ENCODE measurements at regions not wholly inside any gene's neighbourhood (a gene's known extent, or its start where the extent isn't known, plus 50 kb on each side); places are given as distances from the start of the nearest gene placed in this dataset.

DNA sequence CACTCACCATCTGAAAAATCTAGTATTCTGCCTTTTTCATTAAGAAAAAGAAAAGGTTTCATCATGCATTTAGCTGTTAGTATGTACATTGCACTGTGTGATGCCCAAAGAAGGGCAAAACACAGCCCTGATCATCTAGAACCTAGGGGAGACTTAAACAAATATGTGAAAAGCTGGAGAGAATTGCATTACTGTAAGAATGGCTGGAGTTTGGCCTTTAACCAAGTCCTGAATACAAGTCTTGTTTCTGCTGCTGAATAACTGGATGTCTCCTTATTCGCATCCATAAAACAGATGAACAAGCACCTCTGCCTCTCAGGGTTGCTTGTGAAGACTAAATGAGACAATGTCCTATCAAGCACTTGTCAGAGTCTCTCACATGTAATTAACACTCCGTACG lies 233.4 kb upstream of the LRTM1 start:
- TF ChIP-seq, protein P1, sequence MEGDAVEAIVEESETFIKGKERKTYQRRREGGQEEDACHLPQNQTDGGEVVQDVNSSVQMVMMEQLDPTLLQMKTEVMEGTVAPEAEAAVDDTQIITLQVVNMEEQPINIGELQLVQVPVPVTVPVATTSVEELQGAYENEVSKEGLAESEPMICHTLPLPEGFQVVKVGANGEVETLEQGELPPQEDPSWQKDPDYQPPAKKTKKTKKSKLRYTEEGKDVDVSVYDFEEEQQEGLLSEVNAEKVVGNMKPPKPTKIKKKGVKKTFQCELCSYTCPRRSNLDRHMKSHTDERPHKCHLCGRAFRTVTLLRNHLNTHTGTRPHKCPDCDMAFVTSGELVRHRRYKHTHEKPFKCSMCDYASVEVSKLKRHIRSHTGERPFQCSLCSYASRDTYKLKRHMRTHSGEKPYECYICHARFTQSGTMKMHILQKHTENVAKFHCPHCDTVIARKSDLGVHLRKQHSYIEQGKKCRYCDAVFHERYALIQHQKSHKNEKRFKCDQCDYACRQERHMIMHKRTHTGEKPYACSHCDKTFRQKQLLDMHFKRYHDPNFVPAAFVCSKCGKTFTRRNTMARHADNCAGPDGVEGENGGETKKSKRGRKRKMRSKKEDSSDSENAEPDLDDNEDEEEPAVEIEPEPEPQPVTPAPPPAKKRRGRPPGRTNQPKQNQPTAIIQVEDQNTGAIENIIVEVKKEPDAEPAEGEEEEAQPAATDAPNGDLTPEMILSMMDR (IDR thresholded peaks at IDR 0.05), result no peak

DNA sequence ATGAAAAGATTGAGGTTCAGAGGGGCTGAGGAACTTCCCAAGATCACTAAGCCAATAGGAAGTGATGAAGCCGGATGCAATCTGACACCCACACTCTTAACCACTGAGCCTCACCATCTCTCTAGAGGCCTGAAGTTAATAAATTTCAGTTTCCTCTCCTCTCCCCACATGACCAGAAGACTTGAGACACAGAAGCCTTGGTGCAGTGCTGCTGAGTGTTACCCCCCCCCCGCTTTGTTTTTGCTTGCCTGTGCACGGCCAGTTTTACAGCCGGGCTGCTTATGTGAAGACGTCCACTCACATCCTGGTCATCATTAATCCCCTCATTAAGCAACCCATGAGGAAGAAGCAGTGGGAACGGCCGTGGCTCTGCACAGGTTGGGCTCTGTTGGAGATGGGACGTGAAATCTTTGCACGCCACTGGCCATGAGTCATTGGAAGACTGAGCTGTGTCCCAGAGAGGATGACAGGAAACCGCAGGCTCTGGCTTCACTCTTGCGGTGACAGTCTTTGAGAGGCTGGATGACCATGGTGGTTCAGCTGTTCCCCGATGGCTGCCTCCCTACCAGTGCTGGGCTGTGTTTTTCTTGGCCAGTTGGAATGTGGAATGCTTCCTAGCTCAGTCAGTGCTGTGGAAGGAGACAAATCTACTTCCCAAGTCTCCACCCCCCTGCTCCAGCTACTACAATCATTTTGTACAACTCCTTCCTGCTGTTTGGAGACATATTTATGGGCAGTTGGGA lies 232.6 kb upstream of the LRTM1 start:
- TF ChIP-seq, protein P1 (IDR thresholded peaks at IDR 0.05), result no peak

DNA sequence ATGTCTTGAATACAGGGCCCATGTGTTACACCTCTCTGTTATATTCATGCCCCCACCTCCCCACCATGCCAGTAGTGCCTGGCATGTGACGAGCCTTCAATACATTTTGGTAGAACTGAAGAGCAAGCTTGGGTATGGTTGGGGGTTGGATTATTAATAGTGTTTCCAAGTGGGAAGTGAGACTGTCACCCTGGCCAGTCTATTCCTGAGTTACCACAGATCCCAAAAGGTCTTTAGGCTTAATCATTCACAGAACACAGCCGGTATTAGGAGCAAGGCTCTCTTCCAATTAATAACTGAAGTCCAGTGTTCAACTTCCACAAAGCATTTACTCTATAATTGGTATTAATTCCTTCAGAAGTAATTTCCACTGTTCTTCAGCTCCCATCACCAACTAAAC lies 231.9 kb upstream of the LRTM1 start:
- TF ChIP-seq, protein P1 (IDR thresholded peaks at IDR 0.05), result no peak

DNA sequence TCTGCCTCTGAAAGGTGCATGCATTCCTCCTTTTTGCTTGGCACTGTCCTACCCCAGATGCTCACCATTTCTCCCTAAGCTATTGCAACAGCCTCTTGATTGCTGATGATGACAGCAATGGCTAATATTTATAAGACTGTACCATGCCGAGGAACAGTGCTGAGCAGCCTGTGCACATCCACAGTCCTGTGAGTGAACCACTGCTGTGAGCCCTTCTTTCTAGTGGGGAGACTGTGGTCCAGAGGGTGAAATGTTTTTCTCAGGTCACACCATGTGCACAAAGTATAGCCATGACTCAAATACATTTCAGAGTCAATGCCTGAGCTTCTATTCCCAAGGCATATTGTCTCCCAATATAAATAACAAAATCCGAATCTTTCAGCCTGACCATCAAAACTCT lies 231.2 kb upstream of the LRTM1 start:
- TF ChIP-seq, protein P1 (IDR thresholded peaks at IDR 0.05), result no peak

DNA sequence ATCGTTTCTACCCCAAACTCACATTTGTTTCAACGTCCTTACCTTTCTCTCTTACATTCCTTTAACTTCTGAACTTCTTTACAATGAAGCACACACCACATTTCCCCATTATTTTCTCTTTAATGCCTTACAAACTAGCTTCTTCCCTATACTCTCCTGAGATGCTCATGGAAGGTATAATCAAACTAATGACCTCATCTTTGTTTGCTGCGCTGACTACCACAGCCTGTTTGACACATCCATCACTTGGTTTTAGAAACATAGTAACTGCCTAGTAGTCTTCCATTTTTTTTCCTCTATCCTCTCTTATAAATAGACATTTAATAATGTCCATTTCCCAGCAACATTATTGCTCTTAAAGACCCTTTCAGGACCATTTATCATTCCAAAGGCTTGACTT lies 230.5 kb upstream of the LRTM1 start:
- TF ChIP-seq, protein P1 (IDR thresholded peaks at IDR 0.05), result no peak

DNA sequence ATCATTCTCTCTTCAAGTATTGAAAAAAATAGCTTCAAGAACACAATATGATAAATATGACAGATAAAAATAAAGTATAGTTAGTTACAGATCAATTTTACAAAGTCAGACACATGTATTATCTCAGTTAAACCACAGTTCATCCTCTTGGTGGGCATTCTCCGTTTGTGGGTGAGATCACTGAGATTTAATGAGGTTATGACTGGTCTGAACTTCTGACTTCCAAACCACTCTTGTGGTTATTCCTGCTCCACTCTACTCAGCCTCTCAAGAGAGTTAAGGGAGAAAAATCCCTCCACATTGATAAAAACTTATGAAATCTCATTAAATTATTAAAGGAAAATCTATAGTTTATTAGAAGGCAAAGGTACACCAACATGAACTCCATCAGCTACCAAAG lies 229.9 kb upstream of the LRTM1 start:
- TF ChIP-seq, protein P1 (IDR thresholded peaks at IDR 0.05), result no peak

DNA sequence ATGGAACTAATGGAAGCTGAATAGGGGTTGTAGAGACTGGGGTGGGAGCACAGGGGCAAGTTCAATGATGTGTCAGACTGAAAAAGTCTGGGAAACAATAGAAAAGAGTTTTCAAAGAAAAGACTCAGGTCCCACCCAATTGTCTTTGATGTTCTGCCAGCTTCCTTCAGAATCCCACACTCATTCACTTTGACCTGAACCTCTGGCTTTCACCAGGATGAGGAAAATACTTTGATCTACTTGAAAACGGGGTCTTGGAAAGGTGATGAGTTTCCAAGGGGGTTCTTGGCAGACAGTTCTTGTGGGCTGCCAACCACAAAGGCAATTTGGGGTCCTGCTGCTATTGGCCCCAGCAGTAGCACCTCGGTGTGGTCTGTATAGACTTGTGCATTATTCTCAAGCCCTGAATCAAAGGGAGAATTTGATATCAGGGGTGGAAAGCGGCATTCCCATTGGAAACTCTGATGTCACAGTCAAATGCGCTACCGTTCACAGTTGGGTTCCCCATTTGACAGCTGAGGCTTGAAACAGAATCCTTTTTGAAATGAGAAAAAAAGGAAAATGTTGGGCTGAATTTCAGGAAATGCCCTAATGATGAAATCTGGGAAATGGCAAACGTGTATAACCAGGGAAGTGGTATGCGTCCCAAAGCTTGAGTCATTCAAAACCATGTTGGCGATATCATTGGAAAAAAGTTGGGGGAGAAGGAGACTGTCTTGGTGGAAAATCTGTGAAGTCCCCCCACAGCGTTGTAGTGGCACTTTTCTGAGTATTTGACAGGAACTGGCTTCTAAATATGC lies 229.2 kb upstream of the LRTM1 start:
- TF ChIP-seq, protein P1 (IDR thresholded peaks at IDR 0.05), result no peak
